WTC11 (cell line): ENCODE measurements at regions not wholly inside any gene's neighbourhood (a gene's known extent, or its start where the extent isn't known, plus 50 kb on each side); places are given as distances from the start of the nearest gene placed in this dataset.

Experiments used
- ATAC-seq: fragments of 200-7000 bp; cut with Tn5 transposase; 2 replicates; pipeline ENCODE4 v1.10.0; 2021; ENCODE audit warnings: mild to moderate bottlenecking, moderate library complexity
- CTCF ChIA-PET: fragments of 300-600 bp; sonication (Branson Sonifier 250); formaldehyde crosslinking; loops from one replicate; lab custom pipeline; 2021; ENCODE audit warnings: antibody characterized with exemption; lab: Charles Lee
- POLR2A ChIA-PET: fragments of 350-600 bp; sonication (Branson Sonifier 250); formaldehyde crosslinking; loops from one replicate; lab custom pipeline; 2021; ENCODE audit warnings: antibody characterized with exemption; lab: Charles Lee
- DNase-seq: peaks from one replicate; pipeline ENCODE4 v3.0.0; 2021; ENCODE audit warnings: low spot score
- H3K27ac Mint-ChIP-seq: 2 replicates; pipeline ENCODE4 v1.8.0; 2021; ENCODE audit warnings: mixed read lengths
- H3K27me3 Mint-ChIP-seq: 2 replicates; pipeline ENCODE4 v1.8.0; 2021; ENCODE audit warnings: low read depth, mild to moderate bottlenecking, moderate library complexity, mixed read lengths
- H3K36me3 Mint-ChIP-seq: 2 replicates; pipeline ENCODE4 v1.8.0; 2021; ENCODE audit warnings: mixed read lengths
- H3K4me1 Mint-ChIP-seq: 2 replicates; pipeline ENCODE4 v1.8.0; 2022; ENCODE audit warnings: mixed read lengths
- H3K4me3 Mint-ChIP-seq: 2 replicates; pipeline ENCODE4 v1.8.0; 2021; ENCODE audit warnings: mild to moderate bottlenecking, moderate library complexity, mixed read lengths
- H3K9me3 Mint-ChIP-seq: 2 replicates; pipeline ENCODE4 v1.8.0; 2021; ENCODE audit warnings: mixed read lengths
- AR ChIP-seq: fragments of 250-450 bp; sonication (Bioruptor Pico); IDR thresholded peaks from 2 replicates; pipeline ENCODE4 v1.9.0; 2021; ENCODE audit warnings: mild to moderate bottlenecking
- CBFB ChIP-seq: sonication (generic); formaldehyde crosslinking; IDR thresholded peaks from 2 replicates; pipeline ENCODE4 v1.8.1; 2022; ENCODE audit warnings: mild to moderate bottlenecking, low read depth, missing genetic modification reagents
- CDX4 ChIP-seq: fragments of 250-450 bp; sonication (Bioruptor Pico); IDR thresholded peaks from 2 replicates; pipeline ENCODE4 v1.9.0; 2021; ENCODE audit warnings: moderate library complexity, mild to moderate bottlenecking, inconsistent platforms, borderline replicate concordance
- E2F1 ChIP-seq: sonication (generic); formaldehyde crosslinking; IDR thresholded peaks from 2 replicates; pipeline ENCODE4 v1.8.0; 2022; ENCODE audit warnings: mild to moderate bottlenecking, missing genetic modification reagents
- GABPB1 ChIP-seq: sonication (generic); formaldehyde crosslinking; IDR thresholded peaks from 2 replicates; pipeline ENCODE4 v1.8.1; 2023; ENCODE audit warnings: mild to moderate bottlenecking, missing genetic modification reagents
- GRHL2 ChIP-seq: fragments of 250-450 bp; sonication (Bioruptor Pico); IDR thresholded peaks from 2 replicates; pipeline ENCODE4 v1.8.0; 2022; ENCODE audit warnings: mild to moderate bottlenecking, moderate library complexity; ENCODE audit not compliant: insufficient replicate concordance, severe bottlenecking
- GTF2I ChIP-seq: fragments of 250-450 bp; sonication (Bioruptor Pico); conservative IDR thresholded peaks from 2 replicates; pipeline ENCODE4 v1.4.0; 2021; ENCODE audit warnings: mild to moderate bottlenecking
- JAZF1 ChIP-seq: fragments of 250-450 bp; sonication (Bioruptor Pico); IDR thresholded peaks from 2 replicates; pipeline ENCODE4 v1.9.0; 2021; ENCODE audit warnings: moderate library complexity, mild to moderate bottlenecking, inconsistent platforms
- KAT7 ChIP-seq: sonication (generic); formaldehyde crosslinking; IDR thresholded peaks from 2 replicates; pipeline ENCODE4 v1.8.1; 2023; ENCODE audit warnings: missing genetic modification reagents, mild to moderate bottlenecking, borderline replicate concordance
- MLX ChIP-seq: sonication (generic); formaldehyde crosslinking; IDR thresholded peaks from 2 replicates; pipeline ENCODE4 v1.8.1; 2023; ENCODE audit warnings: mild to moderate bottlenecking, missing genetic modification reagents, moderate library complexity
- MXD4 ChIP-seq: fragments of 250-450 bp; sonication (Bioruptor Pico); IDR thresholded peaks from 2 replicates; pipeline ENCODE4 v1.8.0; 2021; ENCODE audit warnings: mild to moderate bottlenecking, moderate library complexity, borderline replicate concordance
- NFE2L1 ChIP-seq: sonication (generic); formaldehyde crosslinking; IDR thresholded peaks from 2 replicates; pipeline ENCODE4 v1.8.1; 2023; ENCODE audit warnings: missing genetic modification reagents
- PRRX2 ChIP-seq: fragments of 250-450 bp; sonication (Bioruptor Pico); IDR thresholded peaks from 2 replicates; pipeline ENCODE4 v1.8.0; 2021; ENCODE audit warnings: mild to moderate bottlenecking
- SMAD3 ChIP-seq: sonication (generic); formaldehyde crosslinking; IDR thresholded peaks from 2 replicates; pipeline ENCODE4 v1.8.0; 2022; ENCODE audit warnings: missing genetic modification reagents, mild to moderate bottlenecking, borderline replicate concordance
- TEAD4 ChIP-seq: sonication (generic); formaldehyde crosslinking; IDR thresholded peaks from 2 replicates; pipeline ENCODE4 v1.8.0; 2022; ENCODE audit warnings: mild to moderate bottlenecking, missing genetic modification reagents
- ZBTB43 ChIP-seq: sonication (generic); formaldehyde crosslinking; IDR thresholded peaks from 2 replicates; pipeline ENCODE4 v1.8.1; 2023; ENCODE audit warnings: mild to moderate bottlenecking, missing genetic modification reagents
- ZNF138 ChIP-seq: sonication (generic); formaldehyde crosslinking; conservative IDR thresholded peaks from 2 replicates; pipeline ENCODE4 v1.8.1; 2022; ENCODE audit warnings: mild to moderate bottlenecking, moderate library complexity, missing genetic modification reagents
- ZNF281 ChIP-seq: sonication (generic); formaldehyde crosslinking; IDR thresholded peaks from 2 replicates; pipeline ENCODE4 v1.8.0; 2023; ENCODE audit warnings: mild to moderate bottlenecking, missing genetic modification reagents
- TF ChIP-seq, protein P1 (sequence below): sonication (generic); formaldehyde crosslinking; IDR thresholded peaks from 2 replicates; pipeline ENCODE4 v1.8.1; 2022; ENCODE audit warnings: low read depth, mild to moderate bottlenecking, moderate library complexity, missing genetic modification reagents, borderline replicate concordance
- TF ChIP-seq, protein P2 (sequence below): sonication (generic); formaldehyde crosslinking; IDR thresholded peaks from 2 replicates; pipeline ENCODE4 v1.8.1; 2022; ENCODE audit warnings: missing genetic modification reagents, borderline replicate concordance
- TF ChIP-seq, protein P3 (sequence below): fragments of 250-450 bp; sonication (Bioruptor Pico); IDR thresholded peaks from 2 replicates; pipeline ENCODE4 v1.9.0; 2021; ENCODE audit warnings: mild to moderate bottlenecking

- H3K4me3 Mint-ChIP-seq, result no peak overlapping the region
- CTCF ChIA-PET, result no interaction called here
- no peaks in the 10 kb centered on the region for H3K36me3 Mint-ChIP-seq
- no peaks in the 10 kb centered on the region for H3K4me1 Mint-ChIP-seq
- no peak for ATAC-seq
- no peak overlapping the region for H3K27ac Mint-ChIP-seq
- POLR2A ChIA-PET, result no interaction called here
- H3K9me3 Mint-ChIP-seq, result no peaks in the 10 kb centered on the region
- no peaks in the 10 kb centered on the region for H3K27me3 Mint-ChIP-seq
- TF ChIP-seq NFE2L1 (CRISPR knock-in tag) (no peak), PRRX2 (CRISPR knock-in tag) (no peak), GRHL2 (CRISPR knock-in tag) (no peak), GTF2I (CRISPR knock-in tag) (no peak), ZBTB43 (CRISPR knock-in tag) (no peak), E2F1 (CRISPR knock-in tag) (no peak), ZNF138 (CRISPR knock-in tag) (no peak), MXD4 (no peak), GABPB1 (CRISPR knock-in tag) (no peak), MLX (CRISPR knock-in tag) (no peak), CDX4 (CRISPR knock-in tag) (no peak), AR (no peak), SMAD3 (CRISPR knock-in tag) (no peak)
- TF ChIP-seq, protein P1, sequence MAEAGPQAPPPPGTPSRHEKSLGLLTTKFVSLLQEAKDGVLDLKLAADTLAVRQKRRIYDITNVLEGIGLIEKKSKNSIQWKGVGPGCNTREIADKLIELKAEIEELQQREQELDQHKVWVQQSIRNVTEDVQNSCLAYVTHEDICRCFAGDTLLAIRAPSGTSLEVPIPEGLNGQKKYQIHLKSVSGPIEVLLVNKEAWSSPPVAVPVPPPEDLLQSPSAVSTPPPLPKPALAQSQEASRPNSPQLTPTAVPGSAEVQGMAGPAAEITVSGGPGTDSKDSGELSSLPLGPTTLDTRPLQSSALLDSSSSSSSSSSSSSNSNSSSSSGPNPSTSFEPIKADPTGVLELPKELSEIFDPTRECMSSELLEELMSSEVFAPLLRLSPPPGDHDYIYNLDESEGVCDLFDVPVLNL, result no peak
- TF ChIP-seq, protein P2, sequence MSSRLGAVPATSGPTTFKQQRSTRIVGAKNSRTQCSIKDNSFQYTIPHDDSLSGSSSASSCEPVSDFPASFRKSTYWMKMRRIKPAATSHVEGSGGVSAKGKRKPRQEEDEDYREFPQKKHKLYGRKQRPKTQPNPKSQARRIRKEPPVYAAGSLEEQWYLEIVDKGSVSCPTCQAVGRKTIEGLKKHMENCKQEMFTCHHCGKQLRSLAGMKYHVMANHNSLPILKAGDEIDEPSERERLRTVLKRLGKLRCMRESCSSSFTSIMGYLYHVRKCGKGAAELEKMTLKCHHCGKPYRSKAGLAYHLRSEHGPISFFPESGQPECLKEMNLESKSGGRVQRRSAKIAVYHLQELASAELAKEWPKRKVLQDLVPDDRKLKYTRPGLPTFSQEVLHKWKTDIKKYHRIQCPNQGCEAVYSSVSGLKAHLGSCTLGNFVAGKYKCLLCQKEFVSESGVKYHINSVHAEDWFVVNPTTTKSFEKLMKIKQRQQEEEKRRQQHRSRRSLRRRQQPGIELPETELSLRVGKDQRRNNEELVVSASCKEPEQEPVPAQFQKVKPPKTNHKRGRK (CRISPR knock-in tag), result no peak
- no peak for DNase-seq
Measured at GRCh38 chr10:65196111-65196510, 1674.9 kb downstream of the REEP3 start.

- no peak for DNase-seq
- ChIA-PET CTCF (no interaction called here), POLR2A (no interaction called here)
- Mint-ChIP-seq H3K36me3 (no peaks in the 10 kb centered on the region), H3K27me3 (no peaks in the 10 kb centered on the region), H3K9me3 (no peaks in the 10 kb centered on the region), H3K4me3 (no peak overlapping the region), H3K27ac (no peak overlapping the region), H3K4me1 (no peaks in the 10 kb centered on the region)
- ATAC-seq, result no peak
- TF ChIP-seq CDX4 (CRISPR knock-in tag) (no peak), JAZF1 (CRISPR knock-in tag) (no peak), PRRX2 (CRISPR knock-in tag) (no peak), ZNF138 (CRISPR knock-in tag) (no peak), KAT7 (CRISPR knock-in tag) (no peak), ZNF281 (CRISPR knock-in tag) (no peak), CBFB (CRISPR knock-in tag) (no peak), TEAD4 (CRISPR knock-in tag) (no peak)
- TF ChIP-seq, protein P3, sequence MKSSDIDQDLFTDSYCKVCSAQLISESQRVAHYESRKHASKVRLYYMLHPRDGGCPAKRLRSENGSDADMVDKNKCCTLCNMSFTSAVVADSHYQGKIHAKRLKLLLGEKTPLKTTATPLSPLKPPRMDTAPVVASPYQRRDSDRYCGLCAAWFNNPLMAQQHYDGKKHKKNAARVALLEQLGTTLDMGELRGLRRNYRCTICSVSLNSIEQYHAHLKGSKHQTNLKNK (CRISPR knock-in tag), result no peak
Measured at GRCh38 chr10:65197935-65198334, 1676.7 kb downstream of the REEP3 start.
